Fibroblast of lung (primary cell): ENCODE measurements at regions not wholly inside any gene's neighbourhood (a gene's known extent, or its start where the extent isn't known, plus 50 kb on each side); places are given as distances from the start of the nearest gene placed in this dataset.

ENCODE experiments used
- DNase-seq, 2 donors: peaks; one replicate each; pipeline versions ENCODE4 v3.0.0 to v3.0.0-alpha.2; 2010; ENCODE audit warnings: low read depth in 2 of 2
- H2AFZ ChIP-seq: 2 replicates; pipeline ENCODE4 v1.5.1; 2012; ENCODE audit warnings: low read length, control low read depth, inconsistent platforms
- H3K27ac ChIP-seq: 2 replicates; pipeline ENCODE4 v1.5.1; 2011; ENCODE audit warnings: low read length, control low read depth; ENCODE audit not compliant: insufficient read depth
- H3K27me3 ChIP-seq: 2 replicates; pipeline ENCODE4 v1.5.1; 2011; ENCODE audit warnings: mild to moderate bottlenecking, low read length; ENCODE audit not compliant: control insufficient read depth, insufficient read depth
- H3K36me3 ChIP-seq: 2 replicates; pipeline ENCODE4 v1.5.1; 2011; ENCODE audit warnings: low read length; ENCODE audit not compliant: control insufficient read depth, insufficient read depth
- H3K4me1 ChIP-seq: 2 replicates; pipeline ENCODE4 v1.5.1; 2011; ENCODE audit warnings: low read length; ENCODE audit not compliant: control insufficient read depth, insufficient read depth; ENCODE audit errors: extremely low read depth
- H3K4me2 ChIP-seq: 2 replicates; pipeline ENCODE4 v1.5.1; 2011; ENCODE audit warnings: low read length, control low read depth; ENCODE audit not compliant: insufficient read depth; ENCODE audit errors: extremely low read depth
- H3K4me3 ChIP-seq, 4 experiments: fragments of 200-600 bp in 1 of 4; sonication (generic) in 1 of 4; replicated peaks in 1 of 4; 2 replicates each; pipeline ENCODE4 v1.5.1; 2011 to 2016; ENCODE audit warnings: low read length in 4 of 4, low read depth in 3 of 4, mild to moderate bottlenecking in 3 of 4, control low read depth in 2 of 4, inconsistent platforms in 1 of 4, mixed read lengths in 1 of 4; ENCODE audit not compliant: insufficient read depth in 1 of 4; ENCODE audit errors: control extremely low read depth in 1 of 4
- H3K79me2 ChIP-seq: 2 replicates; pipeline ENCODE4 v1.5.1; 2012; ENCODE audit warnings: mild to moderate bottlenecking, low read length, inconsistent platforms; ENCODE audit not compliant: control insufficient read depth, insufficient read depth
- H3K9ac ChIP-seq: 2 replicates; pipeline ENCODE4 v1.5.1; 2011; ENCODE audit warnings: mild to moderate bottlenecking, low read length, control low read depth; ENCODE audit not compliant: insufficient read depth
- H3K9me3 ChIP-seq: 2 replicates; pipeline ENCODE4 v1.5.1; 2012; ENCODE audit warnings: low read depth, low read length; ENCODE audit not compliant: control insufficient read depth, insufficient read depth
- H4K20me1 ChIP-seq: 2 replicates; pipeline ENCODE4 v1.5.1; 2011; ENCODE audit warnings: low read length; ENCODE audit not compliant: control insufficient read depth, insufficient read depth; ENCODE audit errors: extremely low read depth
- CTCF ChIP-seq, 2 donors: IDR thresholded peaks in 1 of 2; conservative IDR thresholded peaks in 1 of 2; 1 replicate in 1 of 2; 2 replicates in 1 of 2; pipeline ENCODE4 v1.5.1; 2011 to 2012; ENCODE audit warnings: low read length in 2 of 2, control low read depth in 1 of 2, inconsistent platforms in 1 of 2, low read depth in 1 of 2, mild to moderate bottlenecking in 1 of 2
- EZH2 ChIP-seq: IDR thresholded peaks from 2 replicates; pipeline ENCODE4 v1.5.1; 2012; ENCODE audit warnings: low read length, control low read depth, mild to moderate bottlenecking; ENCODE audit errors: missing control alignments

DNA sequence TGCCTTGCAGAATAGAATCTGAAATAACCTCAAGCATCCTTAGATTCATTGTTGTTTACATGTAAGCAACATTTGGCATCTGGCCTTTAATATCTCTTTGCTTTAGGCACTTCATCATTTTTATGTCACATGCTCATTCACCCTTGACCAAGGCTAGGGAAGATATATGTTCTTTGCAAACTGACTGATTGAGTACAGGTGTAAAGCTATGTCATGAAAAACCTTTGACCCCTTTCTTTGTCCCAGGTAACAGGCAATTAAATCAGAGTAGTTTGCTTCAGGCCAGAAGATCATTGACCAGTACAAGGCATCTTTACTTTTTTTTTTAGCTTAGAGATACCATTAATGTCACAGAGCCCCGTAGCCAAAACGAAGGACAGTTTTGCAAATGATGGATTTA is 520.6 kb downstream of the STK39 start:
- no peak overlapping the region for H3K27ac ChIP-seq
- no peak for DNase-seq
- no peaks in the 10 kb centered on the region for H3K27me3 ChIP-seq
- no peak overlapping the region for H3K4me2 ChIP-seq
- no peaks in the 10 kb centered on the region for H3K4me1 ChIP-seq
- no peak overlapping the region for H3K9ac ChIP-seq
- no peaks in the 10 kb centered on the region for H3K79me2 ChIP-seq
- H4K20me1 ChIP-seq = no peaks in the 10 kb centered on the region
- TF ChIP-seq CTCF (conservative IDR thresholded peaks at IDR 0.05 in 1 of 2, IDR thresholded peaks at IDR 0.05 in 1 of 2; ENCODE audit: low read depth in 1 of 2, low read length in 2 of 2) (no peak), EZH2 (no peak)
- no peak overlapping the region for H2AFZ ChIP-seq
- H3K9me3 ChIP-seq = no peaks in the 10 kb centered on the region
- H3K4me3 ChIP-seq = no peak overlapping the region
- no peaks in the 10 kb centered on the region for H3K36me3 ChIP-seq

- Histone ChIP-seq H4K20me1 (no peaks in the 10 kb centered on the region), H3K27ac (no peak overlapping the region), H3K9me3 (no peaks in the 10 kb centered on the region), H3K36me3 (no peaks in the 10 kb centered on the region), H3K4me1 (no peaks in the 10 kb centered on the region), H3K9ac (no peak overlapping the region), H3K4me3 (no peak overlapping the region), H2AFZ (no peak overlapping the region), H3K27me3 (no peaks in the 10 kb centered on the region), H3K79me2 (no peaks in the 10 kb centered on the region), H3K4me2 (no peak overlapping the region)
- no peak for DNase-seq
- TF ChIP-seq EZH2 = no peak
- no peak for TF ChIP-seq CTCF (conservative IDR thresholded peaks at IDR 0.05 in 1 of 2, IDR thresholded peaks at IDR 0.05 in 1 of 2; ENCODE audit: low read depth in 1 of 2, low read length in 2 of 2)
Observed at GRCh38 chr2:167721593-167721992, 525.8 kb downstream of the STK39 start.

- TF ChIP-seq EZH2 (no peak), CTCF (conservative IDR thresholded peaks at IDR 0.05 in 1 of 2, IDR thresholded peaks at IDR 0.05 in 1 of 2; ENCODE audit: low read depth in 1 of 2, low read length in 2 of 2) (no peak)
- H4K20me1 ChIP-seq = no peaks in the 10 kb centered on the region
- no peaks in the 10 kb centered on the region for H3K36me3 ChIP-seq
- H3K9ac ChIP-seq = no peak overlapping the region
- H3K79me2 ChIP-seq = no peaks in the 10 kb centered on the region
- no peaks in the 10 kb centered on the region for H3K27me3 ChIP-seq
- H3K4me3 ChIP-seq = no peak overlapping the region
- no peak overlapping the region for H3K27ac ChIP-seq
- no peak overlapping the region for H2AFZ ChIP-seq
- no peaks in the 10 kb centered on the region for H3K4me1 ChIP-seq
- no peak for DNase-seq
- H3K4me2 ChIP-seq = no peak overlapping the region
- H3K9me3 ChIP-seq = no peaks in the 10 kb centered on the region
Observed at GRCh38 chr2:167719410-167719809, 528.0 kb downstream of the STK39 start.
